Skeletal muscle cell (primary cell): ENCODE measurements at regions not wholly inside any gene's neighbourhood (a gene's known extent, or its start where the extent isn't known, plus 50 kb on each side); places are given as distances from the start of the nearest gene placed in this dataset.
"Not testable (repeated sequence)": the region's sequence is repeated elsewhere in the genome, so short reads cannot be mapped to it uniquely, and the experiment has no call there.

ENCODE experiments used
- DNase-seq: peaks from one replicate; pipeline ENCODE4 v3.0.0-alpha.2; 2010; ENCODE audit warnings: low read depth
- H3K4me3 ChIP-seq: 2 replicates; pipeline ENCODE4 v1.5.1; 2011; ENCODE audit warnings: low read depth, mild to moderate bottlenecking, control low read depth, low read length, moderate library complexity

- no peak overlapping the region for H3K4me3 ChIP-seq
- DNase-seq = no peak
Observed at GRCh38 chr12:131327521-131328488, 374.1 kb downstream of the ADGRD1 start.

GRCh38 chr12:131328861-131329845, 375.4 kb downstream of the ADGRD1 start:
- H3K4me3 ChIP-seq, DNase-seq: not testable (repeated sequence)

DNA sequence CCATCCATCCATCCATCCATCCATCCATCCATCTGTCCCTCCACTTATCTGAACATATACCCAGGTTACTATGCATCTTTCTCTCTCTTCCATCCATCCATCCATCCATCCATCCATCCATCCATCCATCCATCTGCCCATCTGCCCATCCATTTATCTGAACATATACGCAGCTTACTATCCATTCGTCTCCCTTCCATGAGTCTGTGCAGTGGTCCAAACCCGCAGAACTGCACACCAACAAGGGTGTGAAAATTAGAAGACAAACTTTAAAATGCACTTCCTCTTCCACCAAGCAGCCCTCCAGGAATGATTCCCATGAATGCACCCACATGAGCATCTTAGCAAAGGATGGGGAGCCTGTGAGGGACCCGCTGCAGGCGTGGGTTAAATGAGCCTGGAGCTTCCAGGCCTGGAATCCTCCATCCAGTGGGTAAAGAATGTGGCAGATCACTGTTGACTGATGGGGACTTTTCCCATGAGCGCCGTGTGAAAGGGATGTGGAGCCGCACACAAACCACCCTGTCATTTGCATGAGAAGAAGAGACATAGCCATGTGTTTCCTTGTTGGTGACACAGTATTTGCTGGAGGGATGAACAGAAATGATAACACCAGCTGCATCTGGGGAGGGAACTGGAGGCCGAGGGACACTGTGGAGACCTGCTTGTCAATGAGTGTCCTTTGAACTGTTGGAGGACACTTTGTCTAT, 376.6 kb downstream of the ADGRD1 start:
- DNase-seq = no peak
- no peak overlapping the region for H3K4me3 ChIP-seq

DNA sequence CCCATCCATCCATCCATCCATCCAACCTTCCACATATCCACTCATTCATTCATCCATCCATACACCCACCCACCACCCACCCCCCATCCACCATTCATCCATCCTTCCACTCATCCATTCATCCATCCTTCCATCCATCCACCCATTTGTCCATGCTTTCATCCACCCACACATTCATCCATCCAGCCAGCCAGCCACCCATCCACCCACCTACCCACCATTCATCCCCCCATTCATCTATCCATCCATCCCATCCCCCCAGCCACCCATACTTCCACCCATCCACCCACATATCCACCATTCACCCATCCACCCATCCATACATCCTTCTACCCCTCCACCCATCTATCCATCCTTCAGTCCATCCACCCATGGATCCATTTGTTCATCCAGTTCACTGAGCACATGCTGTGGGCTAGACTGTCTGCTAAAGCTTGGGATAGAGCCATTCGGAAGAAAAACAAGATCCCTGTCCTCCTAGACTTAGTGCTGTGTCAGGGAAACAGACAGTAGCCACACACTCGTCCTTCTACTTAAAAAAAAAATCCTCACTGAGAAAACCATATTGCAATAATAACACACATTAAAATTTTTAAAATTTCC, 377.5 kb downstream of the ADGRD1 start:
- no peak overlapping the region for H3K4me3 ChIP-seq
- no peak for DNase-seq

GRCh38 chr12:131332224-131332623, 378.5 kb downstream of the ADGRD1 start:
- DNase-seq = no peak
- no peak overlapping the region for H3K4me3 ChIP-seq

- DNase-seq = no peak
Observed at GRCh38 chr12:131333136-131333535, 377.8 kb upstream of the SFSWAP start.

DNA sequence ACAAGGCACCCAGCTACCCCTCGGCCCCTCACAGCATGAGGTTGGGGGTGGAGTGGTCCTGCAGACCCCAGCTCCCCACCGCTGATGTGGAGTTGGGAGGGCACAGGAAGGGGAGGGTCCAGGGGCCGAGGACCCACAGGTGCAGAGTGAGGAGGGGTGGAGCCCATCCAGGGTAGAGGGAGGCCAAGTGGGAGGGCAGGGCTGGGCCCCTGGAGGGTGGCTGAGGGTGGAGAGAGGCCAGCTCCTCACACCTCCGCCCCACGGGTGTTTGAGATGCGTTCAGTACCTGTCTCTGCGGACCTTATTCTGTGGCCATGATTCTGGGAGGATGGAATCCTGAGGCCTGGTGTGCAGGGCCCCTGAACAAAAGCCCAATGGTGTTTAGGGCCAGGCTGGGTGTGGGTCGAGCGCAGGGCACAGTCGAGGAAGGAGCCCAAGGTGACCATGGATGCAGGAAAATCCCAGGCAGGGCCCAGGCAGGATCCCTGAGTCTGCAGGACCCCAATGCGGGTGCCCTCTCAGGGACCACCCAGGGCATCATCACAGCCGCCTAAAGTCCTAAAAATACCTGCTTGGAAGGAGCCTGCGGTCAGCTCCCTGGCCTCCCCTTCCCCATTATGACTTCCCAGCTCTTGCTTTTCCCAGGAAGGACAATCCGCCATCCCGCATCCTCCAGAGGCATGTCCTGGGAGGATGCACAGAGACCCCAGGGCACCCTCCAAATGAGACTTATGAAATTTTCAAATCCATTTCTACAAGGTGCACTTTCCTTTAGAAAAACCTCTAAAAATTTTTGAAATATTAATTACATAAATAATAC, 377.1 kb upstream of the SFSWAP start:
- DNase-seq = no peak

More at GRCh38 chr12:131333136-131333535, 377.8 kb upstream of the SFSWAP start:
- no peak overlapping the region for H3K4me3 ChIP-seq

GRCh38 chr12:131334835-131335234, 376.1 kb upstream of the SFSWAP start:
- H3K4me3 ChIP-seq = no peak overlapping the region
- no peak for DNase-seq

More for the DNA sequence above, 377.1 kb upstream of the SFSWAP start:
- no peak overlapping the region for H3K4me3 ChIP-seq

DNA sequence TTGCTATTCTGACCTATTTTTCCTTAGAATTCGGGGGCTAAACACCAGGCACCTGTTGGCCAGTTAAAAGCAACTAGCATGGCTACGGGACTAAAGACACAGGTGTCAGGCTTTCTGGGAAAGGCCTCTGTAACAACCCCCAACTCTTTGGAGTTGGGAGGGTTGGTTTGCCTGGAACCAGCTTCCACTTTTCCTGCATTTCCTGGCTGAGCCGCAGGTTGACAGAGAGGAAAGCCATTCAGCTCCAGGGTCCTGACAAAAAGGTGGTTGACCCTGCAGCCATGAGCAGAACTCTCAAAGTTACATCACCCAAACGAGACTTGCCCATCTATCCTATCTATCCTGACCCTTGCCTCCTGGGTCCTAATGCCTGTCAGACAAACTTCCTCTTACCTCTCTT, 375.4 kb upstream of the SFSWAP start:
- DNase-seq = no peak
- H3K4me3 ChIP-seq = no peak overlapping the region

DNA sequence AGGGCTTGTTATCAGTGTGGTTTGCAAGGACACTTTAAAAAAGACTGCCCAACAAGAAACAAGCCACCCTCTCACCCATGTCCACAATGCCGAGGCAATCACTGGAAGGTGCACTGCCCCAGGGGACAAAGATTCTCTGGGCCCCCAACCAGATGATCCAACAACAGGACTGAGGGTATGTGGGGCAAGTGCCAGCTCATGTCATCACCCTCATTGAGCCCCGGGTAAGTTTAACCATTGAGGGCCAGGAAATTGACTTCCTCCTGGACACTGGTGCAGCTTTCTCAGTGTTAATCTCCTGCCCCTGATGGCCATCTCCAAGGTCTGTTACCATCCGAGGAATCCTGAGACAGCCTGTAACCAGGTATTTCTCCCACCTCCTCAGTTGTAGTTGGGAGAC, 373.0 kb upstream of the SFSWAP start:
- not testable (repeated sequence) for H3K4me3 ChIP-seq, DNase-seq

- no peak overlapping the region for H3K4me3 ChIP-seq
- no peak for DNase-seq
Observed at GRCh38 chr12:131340616-131341210, 370.2 kb upstream of the SFSWAP start.

GRCh38 chr12:131341608-131342007, 369.3 kb upstream of the SFSWAP start:
- not testable (repeated sequence) for DNase-seq, H3K4me3 ChIP-seq

DNA sequence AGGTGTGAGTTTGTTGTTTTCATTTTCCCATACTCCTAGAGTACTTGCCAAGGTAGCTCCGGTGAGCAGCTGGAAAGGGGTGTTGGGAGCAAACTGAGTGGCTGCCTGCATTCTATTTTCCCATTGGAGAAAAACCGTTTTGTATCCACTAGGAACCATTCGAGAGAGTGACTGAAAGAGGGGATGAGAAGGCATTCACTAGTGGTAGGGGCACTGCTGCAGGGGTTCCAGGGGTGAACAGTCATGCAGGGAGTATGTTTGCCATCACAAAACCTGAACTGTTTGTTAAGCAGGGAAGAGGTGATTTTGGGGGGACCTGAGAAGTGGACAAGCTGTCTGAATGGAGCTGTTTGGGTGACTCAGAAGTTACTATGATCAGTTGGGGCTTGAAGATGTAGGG, 367.5 kb upstream of the SFSWAP start:
- not testable (repeated sequence) for H3K4me3 ChIP-seq, DNase-seq

- H3K4me3 ChIP-seq, DNase-seq: not testable (repeated sequence)
Observed at GRCh38 chr12:131344715-131345520, 366.0 kb upstream of the SFSWAP start.

DNA sequence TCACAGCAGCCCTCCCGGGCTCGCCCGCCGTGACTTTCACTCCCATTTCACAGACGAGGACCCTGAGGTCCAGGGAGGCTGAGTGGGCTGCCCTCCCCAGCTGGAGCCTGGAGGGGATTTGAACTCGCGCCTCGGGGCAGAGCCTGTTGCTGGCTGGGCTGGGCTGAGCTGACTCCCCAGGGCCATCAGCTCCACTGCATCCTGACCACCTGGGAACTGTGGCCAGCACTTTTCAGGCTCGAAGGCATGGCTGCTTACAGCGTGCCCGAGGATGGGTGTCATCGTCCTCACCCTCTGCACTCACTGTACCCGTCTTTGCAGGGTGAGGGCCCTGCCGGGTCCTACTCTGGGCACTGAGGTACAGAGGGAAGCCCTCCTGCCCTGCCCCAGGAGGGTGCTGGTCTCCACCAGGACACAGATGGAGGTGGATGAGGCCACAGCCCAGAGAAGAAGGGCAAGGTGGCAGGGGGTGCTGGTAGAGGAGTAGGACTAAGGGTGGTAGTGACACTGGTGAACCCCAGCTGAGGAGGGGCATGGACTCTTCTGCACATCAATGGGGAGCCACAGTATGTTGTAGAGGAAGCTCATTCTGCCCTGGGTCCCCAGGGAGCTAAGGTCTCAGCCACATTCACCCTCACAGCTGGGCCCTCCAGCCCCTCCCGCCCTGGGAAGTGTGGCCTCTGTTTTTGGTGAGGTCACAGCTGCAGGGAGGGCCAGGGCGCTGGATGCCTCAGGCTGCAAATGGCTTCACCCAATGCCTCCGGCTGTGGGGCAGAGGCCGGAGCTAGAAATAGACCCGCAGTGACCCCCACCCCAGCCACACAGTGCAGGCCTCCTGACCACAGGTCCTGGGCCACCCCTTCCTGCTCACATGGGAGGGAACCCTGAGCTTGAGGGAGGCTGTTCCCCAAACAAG, 365.1 kb upstream of the SFSWAP start:
- DNase-seq = no peak
- H3K4me3 ChIP-seq = no peak overlapping the region
